GM23338 (cell line): ENCODE measurements at regions not wholly inside any gene's neighbourhood (a gene's known extent, or its start where the extent isn't known, plus 50 kb on each side); places are given as distances from the start of the nearest gene placed in this dataset.
"Not testable (repeated sequence)": the region's sequence is repeated elsewhere in the genome, so short reads cannot be mapped to it uniquely, and the experiment has no call there.

Source experiments
- ATAC-seq: fragments of 200-7000 bp; cut with Tn5 transposase; 3 replicates; pipeline ENCODE4 v1.9.1; 2020
- DNase-seq: peaks from one replicate; pipeline ENCODE4 v3.0.0-alpha.2; 2015; ENCODE audit warnings: low spot score
- H2AFZ ChIP-seq: fragments of 200-600 bp; sonication (generic); 2 replicates; pipeline ENCODE4 v1.8.0; 2016; ENCODE audit warnings: antibody characterized with exemption, mild to moderate bottlenecking, moderate library complexity
- H3F3A ChIP-seq: fragments of 200-600 bp; sonication (generic); replicated peaks from 2 replicates; pipeline ENCODE4 v1.8.0; 2017; ENCODE audit warnings: antibody characterized with exemption, mixed run types, low read depth
- H3K27ac ChIP-seq: fragments of 200-600 bp; sonication (generic); 2 replicates; pipeline ENCODE4 v1.6.1; 2016; ENCODE audit warnings: low read depth
- H3K27me3 ChIP-seq: fragments of 200-600 bp; sonication (generic); 2 replicates; pipeline ENCODE4 v1.8.0; 2016; ENCODE audit warnings: mild to moderate bottlenecking, mixed run types, moderate library complexity; ENCODE audit not compliant: insufficient read depth
- H3K36me3 ChIP-seq: fragments of 200-600 bp; sonication (generic); 2 replicates; pipeline ENCODE4 v1.8.0; 2016; ENCODE audit warnings: mild to moderate bottlenecking; ENCODE audit not compliant: insufficient read depth
- H3K4me1 ChIP-seq: fragments of 200-600 bp; sonication (generic); 2 replicates; pipeline ENCODE4 v1.8.0; 2016; ENCODE audit warnings: mild to moderate bottlenecking, moderate library complexity; ENCODE audit not compliant: insufficient read depth
- H3K4me2 ChIP-seq: fragments of 200-600 bp; sonication (generic); 2 replicates; pipeline ENCODE4 v1.7.1; 2017; ENCODE audit warnings: mixed run types
- H3K4me3 ChIP-seq: fragments of 200-600 bp; sonication (generic); 2 replicates; pipeline ENCODE4 v1.6.1; 2016; ENCODE audit warnings: mixed run types
- H3K79me2 ChIP-seq: fragments of 200-600 bp; sonication (generic); replicated peaks from 2 replicates; pipeline ENCODE4 v1.8.0; 2017; ENCODE audit warnings: mild to moderate bottlenecking; ENCODE audit not compliant: insufficient read depth
- H3K9me2 ChIP-seq: fragments of 200-600 bp; sonication (generic); 2 replicates; pipeline ENCODE4 v1.8.0; 2017; ENCODE audit not compliant: insufficient read depth
- H4K20me1 ChIP-seq: fragments of 200-600 bp; sonication (generic); replicated peaks from 2 replicates; pipeline ENCODE4 v1.8.0; 2017; ENCODE audit warnings: mild to moderate bottlenecking; ENCODE audit not compliant: insufficient read depth
- H3K27ac Mint-ChIP-seq: 2 replicates; pipeline ENCODE4 v1.8.0; 2020; ENCODE audit warnings: inconsistent platforms, mild to moderate bottlenecking, moderate library complexity, mixed read lengths
- H3K27me3 Mint-ChIP-seq: 3 replicates; pipeline ENCODE4 v1.8.0; 2022; ENCODE audit warnings: low read depth, mild to moderate bottlenecking, moderate library complexity, mixed read lengths, inconsistent platforms; ENCODE audit not compliant: insufficient read depth, poor library complexity
- H3K36me3 Mint-ChIP-seq: 3 replicates; pipeline ENCODE4 v1.8.0; 2021; ENCODE audit warnings: low read depth, mild to moderate bottlenecking, inconsistent platforms, moderate library complexity, mixed read lengths
- H3K4me1 Mint-ChIP-seq: 3 replicates; pipeline ENCODE4 v1.8.0; 2020; ENCODE audit warnings: mild to moderate bottlenecking, inconsistent platforms, mixed read lengths
- H3K4me3 Mint-ChIP-seq: 3 replicates; pipeline ENCODE4 v1.8.0; 2021; ENCODE audit warnings: moderate library complexity, mild to moderate bottlenecking, inconsistent platforms, mixed read lengths
- H3K9me3 Mint-ChIP-seq: 3 replicates; pipeline ENCODE4 v1.8.0; 2020; ENCODE audit warnings: moderate library complexity, mild to moderate bottlenecking, inconsistent platforms, mixed read lengths
- TF ChIP-seq, protein P1 (sequence below): fragments of 250-450 bp; sonication (Bioruptor Pico); IDR thresholded peaks from 2 replicates; pipeline ENCODE4 v1.5.0; 2020; ENCODE audit warnings: mild to moderate bottlenecking, moderate library complexity
- TF ChIP-seq, protein P2 (sequence below): IDR thresholded peaks from one replicate; pipeline ENCODE4 v1.6.1; 2018; ENCODE audit warnings: antibody characterized with exemption; ENCODE audit not compliant: unreplicated experiment
- TF ChIP-seq, protein P3 (sequence below), 2 experiments: fragments of 200-600 bp in 1 of 2; sonication (generic) in 1 of 2; conservative IDR thresholded peaks; 2 replicates each; pipeline versions ENCODE4 v1.5.1 to v1.6.1; 2016 to 2017; ENCODE audit warnings: antibody characterized with exemption in 2 of 2, low read depth in 2 of 2, mild to moderate bottlenecking in 2 of 2, moderate library complexity in 1 of 2

DNA sequence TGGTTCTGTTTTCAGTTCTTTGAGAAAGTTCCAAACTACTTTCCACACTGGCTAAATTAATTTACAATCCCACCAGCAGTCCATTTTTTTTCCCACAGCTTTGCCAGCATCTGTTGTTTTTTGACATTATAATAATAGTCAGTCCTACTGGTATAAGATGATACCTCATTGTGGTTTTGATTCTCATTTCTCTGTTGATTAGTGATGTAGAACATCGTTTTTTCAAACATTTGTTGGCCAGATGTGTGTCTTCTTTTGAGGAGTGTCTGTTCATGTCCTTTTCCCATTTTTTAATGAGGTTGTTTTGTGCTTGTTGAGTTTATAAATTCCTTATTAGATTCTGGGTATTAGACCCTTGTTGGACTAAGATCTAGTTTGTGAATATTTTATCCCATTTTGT is 376.8 kb upstream of the NT5C1B start (continued):
- TF ChIP-seq, protein P1, sequence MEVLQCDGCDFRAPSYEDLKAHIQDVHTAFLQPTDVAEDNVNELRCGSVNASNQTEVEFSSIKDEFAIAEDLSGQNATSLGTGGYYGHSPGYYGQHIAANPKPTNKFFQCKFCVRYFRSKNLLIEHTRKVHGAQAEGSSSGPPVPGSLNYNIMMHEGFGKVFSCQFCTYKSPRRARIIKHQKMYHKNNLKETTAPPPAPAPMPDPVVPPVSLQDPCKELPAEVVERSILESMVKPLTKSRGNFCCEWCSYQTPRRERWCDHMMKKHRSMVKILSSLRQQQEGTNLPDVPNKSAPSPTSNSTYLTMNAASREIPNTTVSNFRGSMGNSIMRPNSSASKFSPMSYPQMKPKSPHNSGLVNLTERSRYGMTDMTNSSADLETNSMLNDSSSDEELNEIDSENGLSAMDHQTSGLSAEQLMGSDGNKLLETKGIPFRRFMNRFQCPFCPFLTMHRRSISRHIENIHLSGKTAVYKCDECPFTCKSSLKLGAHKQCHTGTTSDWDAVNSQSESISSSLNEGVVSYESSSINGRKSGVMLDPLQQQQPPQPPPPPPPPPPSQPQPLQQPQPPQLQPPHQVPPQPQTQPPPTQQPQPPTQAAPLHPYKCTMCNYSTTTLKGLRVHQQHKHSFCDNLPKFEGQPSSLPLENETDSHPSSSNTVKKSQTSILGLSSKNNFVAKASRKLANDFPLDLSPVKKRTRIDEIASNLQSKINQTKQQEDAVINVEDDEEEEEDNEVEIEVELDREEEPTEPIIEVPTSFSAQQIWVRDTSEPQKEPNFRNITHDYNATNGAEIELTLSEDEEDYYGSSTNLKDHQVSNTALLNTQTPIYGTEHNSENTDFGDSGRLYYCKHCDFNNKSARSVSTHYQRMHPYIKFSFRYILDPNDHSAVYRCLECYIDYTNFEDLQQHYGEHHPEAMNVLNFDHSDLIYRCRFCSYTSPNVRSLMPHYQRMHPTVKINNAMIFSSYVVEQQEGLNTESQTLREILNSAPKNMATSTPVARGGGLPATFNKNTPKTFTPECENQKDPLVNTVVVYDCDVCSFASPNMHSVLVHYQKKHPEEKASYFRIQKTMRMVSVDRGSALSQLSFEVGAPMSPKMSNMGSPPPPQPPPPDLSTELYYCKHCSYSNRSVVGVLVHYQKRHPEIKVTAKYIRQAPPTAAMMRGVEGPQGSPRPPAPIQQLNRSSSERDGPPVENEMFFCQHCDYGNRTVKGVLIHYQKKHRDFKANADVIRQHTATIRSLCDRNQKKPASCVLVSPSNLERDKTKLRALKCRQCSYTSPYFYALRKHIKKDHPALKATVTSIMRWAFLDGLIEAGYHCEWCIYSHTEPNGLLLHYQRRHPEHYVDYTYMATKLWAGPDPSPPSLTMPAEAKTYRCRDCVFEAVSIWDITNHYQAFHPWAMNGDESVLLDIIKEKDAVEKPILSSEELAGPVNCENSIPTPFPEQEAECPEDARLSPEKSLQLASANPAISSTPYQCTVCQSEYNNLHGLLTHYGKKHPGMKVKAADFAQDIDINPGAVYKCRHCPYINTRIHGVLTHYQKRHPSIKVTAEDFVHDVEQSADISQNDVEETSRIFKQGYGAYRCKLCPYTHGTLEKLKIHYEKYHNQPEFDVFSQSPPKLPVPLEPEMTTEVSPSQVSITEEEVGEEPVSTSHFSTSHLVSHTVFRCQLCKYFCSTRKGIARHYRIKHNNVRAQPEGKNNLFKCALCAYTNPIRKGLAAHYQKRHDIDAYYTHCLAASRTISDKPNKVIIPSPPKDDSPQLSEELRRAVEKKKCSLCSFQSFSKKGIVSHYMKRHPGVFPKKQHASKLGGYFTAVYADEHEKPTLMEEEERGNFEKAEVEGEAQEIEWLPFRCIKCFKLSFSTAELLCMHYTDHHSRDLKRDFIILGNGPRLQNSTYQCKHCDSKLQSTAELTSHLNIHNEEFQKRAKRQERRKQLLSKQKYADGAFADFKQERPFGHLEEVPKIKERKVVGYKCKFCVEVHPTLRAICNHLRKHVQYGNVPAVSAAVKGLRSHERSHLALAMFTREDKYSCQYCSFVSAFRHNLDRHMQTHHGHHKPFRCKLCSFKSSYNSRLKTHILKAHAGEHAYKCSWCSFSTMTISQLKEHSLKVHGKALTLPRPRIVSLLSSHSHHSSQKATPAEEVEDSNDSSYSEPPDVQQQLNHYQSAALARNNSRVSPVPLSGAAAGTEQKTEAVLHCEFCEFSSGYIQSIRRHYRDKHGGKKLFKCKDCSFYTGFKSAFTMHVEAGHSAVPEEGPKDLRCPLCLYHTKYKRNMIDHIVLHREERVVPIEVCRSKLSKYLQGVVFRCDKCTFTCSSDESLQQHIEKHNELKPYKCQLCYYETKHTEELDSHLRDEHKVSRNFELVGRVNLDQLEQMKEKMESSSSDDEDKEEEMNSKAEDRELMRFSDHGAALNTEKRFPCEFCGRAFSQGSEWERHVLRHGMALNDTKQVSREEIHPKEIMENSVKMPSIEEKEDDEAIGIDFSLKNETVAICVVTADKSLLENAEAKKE (CRISPR knock-in tag) = no peak
- TF ChIP-seq, protein P2, sequence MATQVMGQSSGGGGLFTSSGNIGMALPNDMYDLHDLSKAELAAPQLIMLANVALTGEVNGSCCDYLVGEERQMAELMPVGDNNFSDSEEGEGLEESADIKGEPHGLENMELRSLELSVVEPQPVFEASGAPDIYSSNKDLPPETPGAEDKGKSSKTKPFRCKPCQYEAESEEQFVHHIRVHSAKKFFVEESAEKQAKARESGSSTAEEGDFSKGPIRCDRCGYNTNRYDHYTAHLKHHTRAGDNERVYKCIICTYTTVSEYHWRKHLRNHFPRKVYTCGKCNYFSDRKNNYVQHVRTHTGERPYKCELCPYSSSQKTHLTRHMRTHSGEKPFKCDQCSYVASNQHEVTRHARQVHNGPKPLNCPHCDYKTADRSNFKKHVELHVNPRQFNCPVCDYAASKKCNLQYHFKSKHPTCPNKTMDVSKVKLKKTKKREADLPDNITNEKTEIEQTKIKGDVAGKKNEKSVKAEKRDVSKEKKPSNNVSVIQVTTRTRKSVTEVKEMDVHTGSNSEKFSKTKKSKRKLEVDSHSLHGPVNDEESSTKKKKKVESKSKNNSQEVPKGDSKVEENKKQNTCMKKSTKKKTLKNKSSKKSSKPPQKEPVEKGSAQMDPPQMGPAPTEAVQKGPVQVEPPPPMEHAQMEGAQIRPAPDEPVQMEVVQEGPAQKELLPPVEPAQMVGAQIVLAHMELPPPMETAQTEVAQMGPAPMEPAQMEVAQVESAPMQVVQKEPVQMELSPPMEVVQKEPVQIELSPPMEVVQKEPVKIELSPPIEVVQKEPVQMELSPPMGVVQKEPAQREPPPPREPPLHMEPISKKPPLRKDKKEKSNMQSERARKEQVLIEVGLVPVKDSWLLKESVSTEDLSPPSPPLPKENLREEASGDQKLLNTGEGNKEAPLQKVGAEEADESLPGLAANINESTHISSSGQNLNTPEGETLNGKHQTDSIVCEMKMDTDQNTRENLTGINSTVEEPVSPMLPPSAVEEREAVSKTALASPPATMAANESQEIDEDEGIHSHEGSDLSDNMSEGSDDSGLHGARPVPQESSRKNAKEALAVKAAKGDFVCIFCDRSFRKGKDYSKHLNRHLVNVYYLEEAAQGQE = no peak
- TF ChIP-seq, protein P3, sequence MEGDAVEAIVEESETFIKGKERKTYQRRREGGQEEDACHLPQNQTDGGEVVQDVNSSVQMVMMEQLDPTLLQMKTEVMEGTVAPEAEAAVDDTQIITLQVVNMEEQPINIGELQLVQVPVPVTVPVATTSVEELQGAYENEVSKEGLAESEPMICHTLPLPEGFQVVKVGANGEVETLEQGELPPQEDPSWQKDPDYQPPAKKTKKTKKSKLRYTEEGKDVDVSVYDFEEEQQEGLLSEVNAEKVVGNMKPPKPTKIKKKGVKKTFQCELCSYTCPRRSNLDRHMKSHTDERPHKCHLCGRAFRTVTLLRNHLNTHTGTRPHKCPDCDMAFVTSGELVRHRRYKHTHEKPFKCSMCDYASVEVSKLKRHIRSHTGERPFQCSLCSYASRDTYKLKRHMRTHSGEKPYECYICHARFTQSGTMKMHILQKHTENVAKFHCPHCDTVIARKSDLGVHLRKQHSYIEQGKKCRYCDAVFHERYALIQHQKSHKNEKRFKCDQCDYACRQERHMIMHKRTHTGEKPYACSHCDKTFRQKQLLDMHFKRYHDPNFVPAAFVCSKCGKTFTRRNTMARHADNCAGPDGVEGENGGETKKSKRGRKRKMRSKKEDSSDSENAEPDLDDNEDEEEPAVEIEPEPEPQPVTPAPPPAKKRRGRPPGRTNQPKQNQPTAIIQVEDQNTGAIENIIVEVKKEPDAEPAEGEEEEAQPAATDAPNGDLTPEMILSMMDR (conservative IDR thresholded peaks at IDR 0.05; ENCODE audit: low read depth in 2 of 2) = no peak

DNA sequence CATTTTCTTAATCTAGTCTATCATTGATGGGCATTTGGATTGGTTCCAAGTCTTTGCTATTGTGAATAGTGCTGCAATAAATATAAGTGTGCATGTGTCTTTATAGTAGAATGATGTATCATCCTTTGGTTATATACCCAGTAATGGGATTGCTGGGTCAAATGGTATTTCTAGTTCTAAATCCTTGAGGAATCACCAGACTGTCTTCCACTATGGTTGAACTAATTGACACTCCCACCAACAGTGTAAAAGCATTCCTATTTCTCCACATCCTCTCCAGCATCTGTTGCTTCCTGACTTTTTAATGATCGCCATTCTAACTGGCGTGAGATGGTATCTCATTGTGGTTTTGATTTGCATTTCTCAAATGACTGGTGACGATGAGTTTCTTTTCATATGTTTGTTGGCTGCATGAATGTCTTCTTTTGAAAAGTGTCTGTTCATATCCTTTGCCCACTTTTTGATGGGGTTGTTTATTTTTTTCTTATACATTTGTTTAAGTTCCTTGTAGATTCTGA is 374.4 kb upstream of the NT5C1B start:
- H3K79me2 ChIP-seq, H2AFZ ChIP-seq, H3K4me3 ChIP-seq, H3K4me3 Mint-ChIP-seq, H3K4me2 ChIP-seq, H3K4me1 Mint-ChIP-seq, H3K27me3 ChIP-seq, H3K27me3 Mint-ChIP-seq, H3K27ac ChIP-seq, H3K36me3 ChIP-seq, DNase-seq, H3K9me3 Mint-ChIP-seq, H3K9me2 ChIP-seq, H3K36me3 Mint-ChIP-seq, H3K4me1 ChIP-seq, H3F3A ChIP-seq, ATAC-seq, H4K20me1 ChIP-seq, H3K27ac Mint-ChIP-seq: not testable (repeated sequence)
